Urinary bladder (tissue), 3 donors: ENCODE measurements at regions not wholly inside any gene's neighbourhood (a gene's known extent, or its start where the extent isn't known, plus 50 kb on each side); places are given as distances from the start of the nearest gene placed in this dataset.
"Not testable (repeated sequence)": the region's sequence is repeated elsewhere in the genome, so short reads cannot be mapped to it uniquely, and the experiment has no call there.

Experiments
- DNase-seq: peaks from one replicate; pipeline ENCODE4 v3.0.0-alpha.2; 2015; ENCODE audit errors: extremely low spot score
- H3K27ac ChIP-seq: one replicate; pipeline ENCODE4 v1.5.1; 2013; ENCODE audit warnings: low read depth, mild to moderate bottlenecking, moderate library complexity
- H3K36me3 ChIP-seq: one replicate; pipeline ENCODE4 v1.6.1; 2013; ENCODE audit warnings: mild to moderate bottlenecking, moderate library complexity; ENCODE audit not compliant: insufficient read depth
- H3K4me1 ChIP-seq: one replicate; pipeline ENCODE4 v1.6.1; 2013; ENCODE audit warnings: mild to moderate bottlenecking, moderate library complexity; ENCODE audit not compliant: insufficient read depth
- H3K4me3 ChIP-seq: one replicate; pipeline ENCODE4 v1.5.1; 2013; ENCODE audit warnings: low read depth, low read length
- WGBS: extraction: QIAGEN DNeasy Blood & Tissue Kit; methylation state at CpG from one replicate; pipeline ENCODE4 v1.1.7; 2013; 5-methylcytosine and 5-hydroxymethylcytosine counted together
- donor health status: healthy with polysubstance abuse.
- donor health status: healthy.

DNA sequence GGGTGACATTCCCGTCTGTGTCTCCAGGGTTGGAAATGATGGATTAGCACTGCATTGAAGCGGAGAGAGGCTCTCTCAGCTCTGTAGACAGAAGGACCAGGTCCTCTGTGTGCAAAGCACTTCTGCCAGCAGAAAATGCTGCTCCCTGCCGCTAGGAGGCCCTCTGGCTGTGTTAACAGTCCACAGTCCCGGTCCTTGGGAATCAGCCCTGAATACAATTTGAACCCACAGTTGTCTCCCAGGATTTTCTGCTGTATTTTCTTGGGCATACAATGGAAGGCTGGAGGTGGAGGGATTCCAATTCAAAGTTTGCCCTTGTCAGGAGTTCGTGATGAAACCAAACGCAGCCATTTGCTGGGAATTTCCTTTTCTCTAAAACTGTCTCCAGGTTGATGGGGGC is 205.2 kb downstream of the GLRX3 start:
- H3K4me1 ChIP-seq = no peaks in the 10 kb centered on the region
- H3K4me3 ChIP-seq = no peak overlapping the region
- no peak overlapping the region for H3K27ac ChIP-seq
- H3K36me3 ChIP-seq = no peaks in the 10 kb centered on the region
- no peak for DNase-seq
- 23% methylated on average over 6 of the region's 6 CpGs for WGBS

DNA sequence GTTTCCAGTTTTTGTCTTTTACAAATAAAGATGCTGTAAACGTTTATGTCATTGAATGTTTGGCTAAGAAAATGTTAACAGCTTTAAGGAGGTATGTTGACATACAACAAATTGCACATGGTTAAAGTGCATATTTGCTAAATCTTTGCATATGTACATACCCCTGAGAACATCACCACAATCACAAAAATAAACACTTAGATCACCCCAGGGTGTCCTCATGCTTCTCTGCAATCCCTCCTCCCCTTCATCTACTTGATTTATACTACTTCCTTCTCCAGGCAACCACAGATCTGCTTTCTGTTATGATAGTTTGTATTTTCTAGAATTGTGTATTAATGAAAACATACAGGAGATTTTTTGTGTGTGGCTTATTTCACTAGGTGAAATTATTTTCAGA is 209.5 kb downstream of the GLRX3 start:
- H3K36me3 ChIP-seq = no peaks in the 10 kb centered on the region
- no peak for DNase-seq
- 12% methylated on average over 1 of the region's 1 CpG for WGBS
- no peak overlapping the region for H3K4me3 ChIP-seq
- no peaks in the 10 kb centered on the region for H3K4me1 ChIP-seq
- H3K27ac ChIP-seq = no peak overlapping the region

DNA sequence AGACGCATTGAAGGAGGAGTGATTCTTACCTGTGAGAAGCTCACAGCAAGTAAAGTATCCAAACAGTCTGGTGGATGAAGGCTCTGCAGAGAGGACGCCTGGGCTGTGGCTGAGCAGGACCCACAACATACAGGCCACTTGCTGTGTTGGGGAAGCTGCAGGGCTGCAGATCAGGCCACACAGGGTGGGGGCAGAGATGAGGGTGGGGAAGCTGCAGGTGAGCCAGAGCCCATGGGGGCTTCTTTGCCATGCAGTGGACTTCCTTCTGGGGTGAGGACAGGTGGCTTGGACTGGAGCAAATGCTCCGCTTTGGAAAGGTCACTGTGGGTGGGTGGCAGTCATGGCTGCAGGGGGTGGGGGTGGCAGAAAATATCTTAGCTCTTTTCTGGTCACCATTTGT is 214.8 kb downstream of the GLRX3 start:
- Histone ChIP-seq H3K27ac (no peak overlapping the region), H3K4me1 (no peaks in the 10 kb centered on the region), H3K36me3 (no peaks in the 10 kb centered on the region), H3K4me3 (no peak overlapping the region)
- WGBS = 76% methylated on average over 3 of the region's 3 CpGs
- DNase-seq = no peak

DNA sequence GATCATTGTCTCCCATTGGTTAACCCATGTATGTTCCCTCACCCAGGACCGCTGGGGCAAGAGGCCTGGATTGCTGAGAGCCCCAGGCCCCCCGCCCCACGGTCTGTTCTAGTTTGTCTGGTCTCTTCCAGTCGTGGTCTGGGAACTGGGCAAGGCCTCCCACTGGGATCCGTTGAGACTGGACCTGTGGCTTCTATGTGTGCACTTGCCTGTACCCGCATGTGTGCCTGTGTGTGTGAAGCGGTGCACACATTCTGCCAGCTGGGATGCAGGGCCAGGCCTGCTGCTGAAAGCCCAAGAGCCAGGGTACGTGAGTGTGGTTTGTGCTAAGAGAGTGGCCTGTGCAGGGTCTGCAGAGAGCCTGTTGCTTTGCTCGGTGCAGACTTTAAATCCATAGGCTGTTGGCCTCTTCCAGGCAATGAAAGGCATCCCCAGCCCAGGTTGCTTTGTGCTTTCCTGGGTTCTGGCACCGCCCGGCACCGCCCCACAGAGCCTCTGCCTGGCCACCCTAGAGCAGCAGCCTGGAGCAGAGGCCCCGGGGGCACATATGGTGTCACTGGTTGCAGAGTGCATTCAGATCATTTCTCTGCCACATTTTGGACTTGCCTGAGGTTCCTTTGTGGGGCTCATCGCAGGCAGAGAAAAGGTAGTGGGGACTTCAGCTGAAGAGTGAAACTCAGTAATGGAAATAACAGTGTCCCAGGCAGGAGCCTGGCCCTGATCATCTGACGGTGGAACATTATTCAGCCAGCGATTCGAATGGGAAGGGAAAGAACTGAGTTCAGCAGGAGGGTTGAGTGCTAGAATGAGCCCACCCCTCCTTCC is 215.5 kb downstream of the GLRX3 start:
- DNase-seq = no peak
- WGBS = 82% methylated on average over 17 of the region's 17 CpGs
- Histone ChIP-seq H3K27ac (no peak overlapping the region), H3K4me1 (no peaks in the 10 kb centered on the region), H3K36me3 (no peaks in the 10 kb centered on the region), H3K4me3 (no peak overlapping the region)

DNA sequence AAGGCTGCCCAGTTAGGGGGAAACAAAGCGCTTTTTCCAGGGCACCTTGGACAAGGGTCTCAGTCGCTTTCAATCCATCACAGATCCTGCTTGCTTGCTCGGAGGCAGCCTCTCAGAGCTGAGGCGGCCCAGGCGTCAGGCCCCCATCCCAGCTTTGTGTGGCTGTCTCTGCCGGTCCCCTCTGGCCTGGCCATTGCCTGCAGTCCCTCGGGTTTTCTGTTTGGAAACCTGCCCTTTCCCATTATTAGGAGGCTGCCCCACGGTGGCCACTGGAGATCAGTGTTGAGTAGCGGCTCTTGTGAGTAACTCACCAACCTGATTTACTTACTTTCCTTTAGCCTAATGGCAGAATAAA is 216.1 kb downstream of the GLRX3 start:
- Histone ChIP-seq H3K36me3 (no peaks in the 10 kb centered on the region), H3K27ac (no peak overlapping the region), H3K4me3 (no peak overlapping the region), H3K4me1 (no peaks in the 10 kb centered on the region)
- 49% methylated on average over 9 of the region's 9 CpGs for WGBS
- DNase-seq = no peak

DNA sequence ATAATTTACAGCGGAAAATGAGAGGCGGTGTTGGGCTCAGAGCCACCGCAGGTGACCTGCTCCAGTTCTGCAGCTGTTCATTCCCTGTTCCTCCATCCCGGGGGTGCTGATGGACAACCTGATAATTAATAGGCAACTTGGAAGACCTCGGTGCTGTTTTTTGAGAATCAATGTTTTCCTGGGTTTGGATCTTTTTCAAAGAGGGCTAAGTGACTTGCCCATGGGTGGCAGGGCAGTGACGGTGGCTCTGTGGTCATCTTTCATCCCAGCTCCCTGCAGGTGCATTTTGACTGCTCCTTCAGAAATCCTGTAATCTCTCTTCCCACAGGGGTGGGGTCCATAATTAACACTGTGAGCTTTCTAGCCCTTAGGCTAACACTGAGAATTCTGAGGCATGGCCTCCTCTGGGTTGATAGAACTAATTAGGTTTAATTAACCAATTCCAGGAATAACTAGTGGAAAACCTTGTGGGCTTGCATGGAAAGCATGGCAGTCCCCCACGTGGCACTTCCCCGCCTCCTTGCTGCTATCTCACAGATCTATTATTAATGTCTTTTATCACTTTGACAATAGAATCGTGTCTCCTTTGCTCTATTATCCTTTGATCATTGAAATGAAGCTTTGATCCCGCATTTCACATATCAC is 217.9 kb downstream of the GLRX3 start:
- WGBS = 83% methylated on average over 10 of the region's 10 CpGs
- DNase-seq = no peak
- no peaks in the 10 kb centered on the region for H3K36me3 ChIP-seq
- no peak overlapping the region for H3K4me3 ChIP-seq
- no peaks in the 10 kb centered on the region for H3K4me1 ChIP-seq
- H3K27ac ChIP-seq = no peak overlapping the region

DNA sequence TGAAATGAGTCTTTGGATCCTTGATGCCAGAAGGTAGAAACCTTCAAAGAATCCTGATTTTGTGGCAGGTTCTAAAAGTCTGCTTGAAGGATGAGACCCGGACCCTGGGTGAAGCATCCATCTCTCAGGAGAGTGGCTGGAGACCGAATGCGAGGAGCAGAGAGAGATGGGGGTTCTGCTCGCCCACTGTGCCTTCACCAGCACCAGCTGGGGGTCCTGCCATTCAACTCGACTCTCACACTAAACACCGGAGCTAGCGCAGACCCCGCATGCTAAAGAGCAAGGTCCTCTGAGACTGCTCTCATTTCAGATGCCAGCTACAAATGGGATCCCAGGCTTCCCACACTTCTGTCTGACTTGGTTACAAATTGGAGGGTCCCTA is 218.4 kb downstream of the GLRX3 start:
- H3K36me3 ChIP-seq = no peaks in the 10 kb centered on the region
- DNase-seq = no peak

DNA sequence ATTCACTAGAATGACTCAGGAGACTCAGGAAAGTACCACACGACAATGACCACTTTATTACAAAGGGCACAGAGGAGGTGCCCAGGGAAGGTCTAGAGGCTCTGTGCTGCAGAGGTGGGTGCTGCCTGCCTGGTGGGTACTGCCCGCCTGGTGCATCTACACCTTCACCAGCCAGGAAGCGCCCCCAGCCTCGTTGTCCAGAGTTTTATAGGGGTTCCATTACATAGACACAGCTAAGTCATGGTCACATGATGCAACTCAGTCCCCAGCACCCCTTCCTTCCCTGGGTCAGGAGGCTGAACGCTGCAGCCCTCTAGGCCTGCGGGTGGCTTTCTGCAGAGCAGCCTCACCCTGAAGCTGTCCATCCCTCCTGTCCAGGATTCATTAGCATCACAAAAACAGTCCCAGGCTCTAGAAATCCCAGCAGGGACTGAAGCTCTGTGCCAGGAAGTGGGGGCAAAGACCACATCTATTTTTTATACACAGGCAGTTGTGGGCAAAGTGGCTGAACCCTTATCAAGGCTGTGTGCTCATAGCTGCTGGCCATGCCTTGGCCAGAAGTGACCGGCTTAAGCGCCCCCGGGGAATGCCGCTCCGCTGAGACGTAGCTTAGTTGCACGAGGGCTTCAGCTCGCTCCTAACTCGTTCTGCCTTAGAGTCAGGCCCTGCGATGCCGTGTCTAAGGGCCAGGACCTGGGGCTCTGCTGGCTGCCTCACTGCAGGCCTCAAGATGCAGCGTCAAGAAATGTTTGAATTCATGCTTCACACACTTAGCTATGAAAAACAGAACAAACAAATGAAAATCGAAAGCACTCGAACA is 219.0 kb downstream of the GLRX3 start:
- WGBS = 80% methylated on average over 20 of the region's 20 CpGs
- H3K36me3 ChIP-seq = no peaks in the 10 kb centered on the region
- no peak overlapping the region for H3K27ac ChIP-seq
- no peak for DNase-seq
- H3K4me3 ChIP-seq = no peak overlapping the region
- no peaks in the 10 kb centered on the region for H3K4me1 ChIP-seq

More for the DNA sequence above, 218.4 kb downstream of the GLRX3 start:
- Histone ChIP-seq H3K27ac (no peak overlapping the region), H3K4me1 (no peaks in the 10 kb centered on the region), H3K4me3 (no peak overlapping the region)
- WGBS = 88% methylated on average over 8 of the region's 8 CpGs

DNA sequence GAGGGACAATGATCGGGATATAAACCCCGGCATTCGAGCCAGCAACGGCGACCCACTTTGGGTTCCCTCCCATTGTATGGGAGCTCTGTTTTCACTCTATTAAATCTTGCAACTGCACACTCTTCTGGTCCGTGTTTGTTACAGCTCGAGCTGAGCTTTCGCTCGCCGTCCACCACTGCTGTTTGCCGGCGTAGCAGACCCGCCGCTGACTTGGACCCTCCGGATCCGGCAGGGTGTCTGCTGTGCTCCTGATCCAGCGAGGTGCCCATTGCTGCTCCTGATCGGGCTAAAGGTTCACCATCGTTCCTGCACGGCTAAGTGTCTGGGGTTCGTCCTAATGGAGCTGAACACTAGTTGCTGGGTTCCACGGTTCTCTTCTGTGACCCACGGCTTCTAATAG is 220.2 kb downstream of the GLRX3 start:
- H3K4me3 ChIP-seq, H3K27ac ChIP-seq, H3K4me1 ChIP-seq, H3K36me3 ChIP-seq, DNase-seq: not testable (repeated sequence)
- 87% methylated on average over 23 of the region's 23 CpGs for WGBS

DNA sequence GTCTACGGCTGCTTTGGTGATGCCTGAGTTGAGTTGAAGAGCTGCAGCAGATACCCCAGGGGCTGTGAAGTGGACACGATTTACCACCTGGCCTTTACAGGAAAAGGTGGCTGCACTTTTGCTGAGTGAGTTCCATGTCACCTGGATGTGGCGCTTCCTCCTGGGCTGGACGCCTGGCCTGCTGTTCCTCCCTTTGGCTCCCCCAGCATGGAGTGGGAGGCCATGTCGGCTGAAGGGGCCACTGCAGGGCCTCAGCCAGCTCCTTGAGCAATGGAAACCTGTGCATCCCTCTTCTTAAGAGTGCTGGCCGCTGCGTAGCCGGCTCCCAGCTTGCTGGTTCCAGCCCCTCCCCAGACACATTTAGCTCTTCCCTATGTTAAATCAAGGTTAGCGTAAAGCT is 221.0 kb downstream of the GLRX3 start:
- Histone ChIP-seq H3K27ac (no peak overlapping the region), H3K36me3 (no peaks in the 10 kb centered on the region), H3K4me3 (no peak overlapping the region), H3K4me1 (no peaks in the 10 kb centered on the region)
- DNase-seq = no peak
- WGBS = 85% methylated on average over 9 of the region's 9 CpGs

DNA sequence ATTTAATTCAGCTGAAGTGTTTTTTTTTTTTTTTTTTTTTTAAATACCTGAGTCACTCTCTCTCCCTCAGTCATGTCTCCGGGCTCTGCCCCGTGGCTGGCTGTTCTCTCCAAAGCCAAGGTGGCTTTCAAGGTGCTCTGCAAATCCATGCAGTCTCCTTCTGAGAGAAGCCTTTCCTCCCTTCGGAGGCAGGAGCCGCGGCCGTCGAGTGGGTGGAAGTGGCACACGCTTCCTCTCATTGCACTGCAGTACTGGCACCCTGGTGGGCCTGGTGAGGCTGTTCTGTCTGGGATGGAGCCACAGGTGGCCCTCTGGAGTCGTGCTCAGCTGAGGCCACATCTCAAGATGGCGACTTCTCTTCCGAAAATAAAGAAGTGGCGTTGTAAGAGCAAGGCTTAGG is 221.8 kb downstream of the GLRX3 start:
- H3K36me3 ChIP-seq = no peaks in the 10 kb centered on the region
- no peak overlapping the region for H3K4me3 ChIP-seq
- no peak for DNase-seq
- H3K4me1 ChIP-seq = no peaks in the 10 kb centered on the region
- no peak overlapping the region for H3K27ac ChIP-seq
- 87% methylated on average over 12 of the region's 12 CpGs for WGBS

DNA sequence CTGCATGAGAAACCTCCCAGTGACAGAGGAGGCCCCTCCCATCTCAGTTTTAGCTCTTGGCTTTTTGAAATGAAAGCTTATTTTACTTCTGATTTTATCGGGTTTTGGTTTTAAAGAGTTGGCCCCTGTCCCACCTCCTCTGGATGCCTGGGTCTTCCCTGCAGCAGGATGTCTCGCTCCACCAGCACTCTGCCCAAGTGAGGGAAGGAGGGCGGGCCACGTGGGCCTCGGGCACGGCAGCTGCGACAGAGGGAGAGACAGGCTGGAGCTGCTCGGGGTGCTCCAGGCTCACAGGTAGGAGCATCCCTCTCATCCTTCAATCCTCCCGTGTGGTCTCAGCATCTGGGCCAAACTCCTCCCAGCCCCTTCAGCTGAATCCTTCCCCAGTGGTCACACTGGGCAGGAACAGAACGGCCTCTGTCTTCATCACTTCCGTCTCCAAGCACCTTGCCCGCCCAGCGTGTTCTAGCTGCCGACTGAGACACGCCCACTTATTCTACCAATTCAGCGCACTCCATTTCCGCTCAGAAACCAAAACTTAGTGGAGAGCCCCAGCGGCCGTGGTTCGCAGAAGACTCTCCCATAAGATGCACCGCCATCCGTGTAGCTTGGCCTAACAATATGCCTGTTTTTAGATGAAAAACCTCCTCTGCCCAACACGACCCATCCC is 222.9 kb downstream of the GLRX3 start:
- WGBS = 64% methylated on average over 23 of the region's 23 CpGs
- DNase-seq = no peak
- Histone ChIP-seq H3K36me3 (no peaks in the 10 kb centered on the region), H3K27ac (no peak overlapping the region), H3K4me3 (no peak overlapping the region), H3K4me1 (no peaks in the 10 kb centered on the region)

DNA sequence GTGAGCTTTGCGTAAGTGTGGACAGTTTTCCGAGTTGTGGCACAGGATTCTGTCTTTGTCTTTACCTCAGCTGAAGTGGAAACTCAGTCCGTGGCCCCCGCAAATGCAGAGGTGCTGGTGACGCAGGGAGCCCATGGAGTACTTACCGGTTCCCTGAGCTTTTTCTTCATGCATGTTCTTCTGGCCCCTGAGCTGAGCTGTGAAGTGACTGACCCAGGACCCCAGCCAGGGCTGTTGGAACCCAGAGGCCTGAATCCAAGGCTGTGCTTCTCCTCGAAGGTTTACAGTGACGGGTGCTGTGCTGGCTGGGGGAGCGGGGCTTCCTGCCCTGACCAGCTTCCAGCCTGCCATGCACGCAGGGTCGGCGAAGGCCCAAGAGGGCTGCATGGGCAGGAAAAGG is 223.5 kb downstream of the GLRX3 start:
- Histone ChIP-seq H3K4me1 (no peaks in the 10 kb centered on the region), H3K27ac (no peak overlapping the region), H3K36me3 (no peaks in the 10 kb centered on the region), H3K4me3 (no peak overlapping the region)
- DNase-seq = no peak
- WGBS = 87% methylated on average over 12 of the region's 12 CpGs
